GM12878 (cell line): ENCODE measurements at regions not wholly inside any gene's neighbourhood (a gene's known extent, or its start where the extent isn't known, plus 50 kb on each side); places are given as distances from the start of the nearest gene placed in this dataset.

ENCODE experiments used
- ATAC-seq: fragments of 200-7000 bp; cut with Tn5 transposase; 3 replicates; pipeline ENCODE4 v1.9.1; 2020; ENCODE audit warnings: mild to moderate bottlenecking, moderate library complexity
- BruUV-seq: library from RNA; stranded (reverse); fragments of 400-500 nt; replicated peaks from 2 replicates; lab custom pipeline; 2021; lab: Mats Ljungman, UMichigan
- CTCF ChIA-PET: fragments of 300-600 bp; sonication (Branson Sonifier 250); formaldehyde crosslinking; extraction: SDS; loops from one replicate; lab custom pipeline; 2021; ENCODE audit warnings: inconsistent platforms; lab: Yijun Ruan, JAX
- POLR2A ChIA-PET: fragments of 350-600 bp; formaldehyde crosslinking; extraction: SDS; loops from one replicate; lab custom pipeline; 2021; ENCODE audit warnings: inconsistent platforms; lab: Charles Lee
- RAD21 ChIA-PET: fragments of 300-600 bp; sonication (Branson Sonifier 250); formaldehyde crosslinking; loops from one replicate; lab custom pipeline; 2023; ENCODE audit warnings: antibody characterized with exemption; ENCODE audit not compliant: unreplicated experiment; lab: Charles Lee
- SMC1A ChIA-PET: fragments of 300-600 bp; sonication (Branson Sonifier 250); formaldehyde crosslinking; loops from one replicate; lab custom pipeline; 2023; ENCODE audit not compliant: unreplicated experiment, uncharacterized antibody; lab: Charles Lee
- DNase-seq: peaks from one replicate; pipeline ENCODE4 v3.0.0-alpha.2; 2011; ENCODE audit warnings: low read depth, low spot score
- FAIRE-seq: peaks from 3 replicates; lab custom pipeline; 2011; peaks lifted over from hg19 to GRCh38; lab: Jason Lieb, UNC
- H2AFZ ChIP-seq: 2 replicates; pipeline ENCODE4 v1.6.0; 2011; ENCODE audit warnings: low read depth, low read length, control low read depth; ENCODE audit not compliant: control insufficient read depth
- H3K27ac ChIP-seq: 2 replicates; pipeline ENCODE4 v1.5.1; 2011; ENCODE audit warnings: control low read depth; ENCODE audit not compliant: control insufficient read depth, insufficient read depth
- H3K27me3 ChIP-seq, 2 experiments: replicated peaks in 1 of 2; 2 replicates each; pipeline versions ENCODE4 v1.6.0 to v1.6.1; 2011; ENCODE audit warnings: low read length in 1 of 2; ENCODE audit not compliant: control insufficient read depth in 2 of 2, insufficient read depth in 2 of 2
- H3K36me3 ChIP-seq, 2 experiments: 2 replicates each; pipeline ENCODE4 v1.5.1; 2011; ENCODE audit warnings: low read length in 1 of 2; ENCODE audit not compliant: control insufficient read depth in 2 of 2, insufficient read depth in 2 of 2
- H3K4me1 ChIP-seq: 2 replicates; pipeline ENCODE4 v1.6.1; 2011; ENCODE audit warnings: mild to moderate bottlenecking, low read length, moderate library complexity, mixed read lengths; ENCODE audit not compliant: control insufficient read depth, insufficient read depth
- H3K4me2 ChIP-seq: 2 replicates; pipeline ENCODE4 v1.6.0; 2011; ENCODE audit warnings: control low read depth; ENCODE audit not compliant: control insufficient read depth, insufficient read depth
- H3K4me3 ChIP-seq: fragments of 200-600 bp; sonication (generic); 2 replicates; pipeline ENCODE4 v1.5.1; 2016
- H3K79me2 ChIP-seq: 2 replicates; pipeline ENCODE4 v1.6.0; 2011; ENCODE audit warnings: low read length; ENCODE audit not compliant: control insufficient read depth, insufficient read depth
- H3K9ac ChIP-seq: 2 replicates; pipeline ENCODE4 v1.8.0; 2011; ENCODE audit warnings: low read length, control low read depth, mixed read lengths; ENCODE audit not compliant: control insufficient read depth, insufficient read depth
- H3K9me3 ChIP-seq: replicated peaks from 3 replicates; pipeline ENCODE4 v1.5.1; 2011; ENCODE audit warnings: mild to moderate bottlenecking, low read length; ENCODE audit not compliant: control insufficient read depth, insufficient read depth
- H4K20me1 ChIP-seq: 2 replicates; pipeline ENCODE4 v1.6.0; 2011; ENCODE audit not compliant: control insufficient read depth, insufficient read depth
- ATF7 ChIP-seq: fragments of 450-650 bp; IDR thresholded peaks from 2 replicates; pipeline ENCODE4 v1.6.1; 2016; ENCODE audit warnings: low read depth, mild to moderate bottlenecking
- BHLHE40 ChIP-seq, 2 experiments: fragments of 450-650 bp in 1 of 2; IDR thresholded peaks; 2 replicates each; pipeline ENCODE4 v1.6.1; 2011 to 2017; ENCODE audit warnings: low read depth in 2 of 2, borderline replicate concordance in 1 of 2, improper control_type of control experiment in 1 of 2, low read length in 1 of 2, mild to moderate bottlenecking in 1 of 2
- CBFB ChIP-seq: IDR thresholded peaks from 2 replicates; pipeline ENCODE4 v1.6.1; 2016; ENCODE audit warnings: antibody characterized with exemption, low read depth
- EZH2 ChIP-seq: IDR thresholded peaks from 2 replicates; pipeline ENCODE4 v1.6.1; 2012; ENCODE audit warnings: low read depth, mild to moderate bottlenecking, control low read depth, inconsistent platforms, low read length, borderline replicate concordance; ENCODE audit not compliant: control insufficient read depth
- GATAD2B ChIP-seq: fragments of 450-650 bp; conservative IDR thresholded peaks from 2 replicates; pipeline ENCODE4 v1.6.1; 2017; ENCODE audit warnings: low read depth, mild to moderate bottlenecking, moderate library complexity
- HDAC2 ChIP-seq: fragments of 200-600 bp; sonication (generic); IDR thresholded peaks from 2 replicates; pipeline ENCODE4 v1.6.1; 2017
- NBN ChIP-seq: fragments of 450-650 bp; IDR thresholded peaks from 2 replicates; pipeline ENCODE4 v1.6.1; 2016
- NR2C2 ChIP-seq: IDR thresholded peaks from 2 replicates; pipeline ENCODE4 v1.6.1; 2011; ENCODE audit warnings: borderline replicate concordance, low read depth; ENCODE audit not compliant: control insufficient read depth, insufficient read length
- POLR2AphosphoS5 ChIP-seq: IDR thresholded peaks from 2 replicates; pipeline ENCODE4 v1.6.1; 2011; ENCODE audit warnings: mild to moderate bottlenecking, low read length, inconsistent platforms
- RAD51 ChIP-seq: fragments of 450-650 bp; IDR thresholded peaks from 2 replicates; pipeline ENCODE4 v1.6.1; 2016; ENCODE audit warnings: moderate library complexity, mild to moderate bottlenecking, inconsistent platforms
- STAT3 ChIP-seq: IDR thresholded peaks from 2 replicates; pipeline ENCODE4 v1.6.1; 2011; ENCODE audit warnings: low read depth, low read length, improper control_type of control experiment
- TBL1XR1 ChIP-seq: IDR thresholded peaks from 2 replicates; pipeline ENCODE4 v1.6.1; 2012; ENCODE audit warnings: low read depth, low read length, improper control_type of control experiment
- WRNIP1 ChIP-seq: IDR thresholded peaks from 2 replicates; pipeline ENCODE4 v1.6.1; 2011; ENCODE audit warnings: low read depth, low read length, improper control_type of control experiment, borderline replicate concordance
- ZNF24 ChIP-seq: fragments of 450-650 bp; IDR thresholded peaks from 2 replicates; pipeline ENCODE4 v1.6.1; 2017; ENCODE audit warnings: antibody characterized with exemption, mild to moderate bottlenecking
- WGBS: methylation state at CpG from one replicate; pipeline ENCODE4 v1.1.6; 2016; ENCODE audit warnings: low lambda C conversion rate; ENCODE audit not compliant: insufficient replicate concordance, insufficient coverage; ENCODE audit errors: missing lambda C conversion rate; 5-methylcytosine and 5-hydroxymethylcytosine counted together
- in situ Hi-C: fragments of 300-500 bp; cut with MboI; formaldehyde crosslinking; loops from 9 replicates; pipeline ENCODE4 v1.14.3; 2018; ENCODE audit warnings: mixed read lengths
- intact Hi-C: fragments of 100-400 bp; cut with micrococcal nuclease; formaldehyde crosslinking; loops from one replicate; pipeline ENCODE4 v1.14.2; 2022; ENCODE audit not compliant: unreplicated experiment
- TF ChIP-seq, protein P1 (sequence below): fragments of 450-650 bp; IDR thresholded peaks from 2 replicates; pipeline ENCODE4 v1.6.1; 2018; ENCODE audit warnings: mild to moderate bottlenecking, low read depth, moderate library complexity; ENCODE audit not compliant: partially characterized antibody
- TF ChIP-seq, protein P2 (sequence below): IDR thresholded peaks from 2 replicates; pipeline ENCODE4 v1.6.1; 2011; ENCODE audit warnings: mild to moderate bottlenecking, low read depth, low read length, moderate library complexity; ENCODE audit not compliant: insufficient replicate concordance
- TF ChIP-seq, protein P3 (sequence below): fragments of 150-350 bp; IDR thresholded peaks from 2 replicates; pipeline ENCODE4 v1.6.1; 2014; ENCODE audit warnings: mild to moderate bottlenecking, low read depth, low read length

DNA sequence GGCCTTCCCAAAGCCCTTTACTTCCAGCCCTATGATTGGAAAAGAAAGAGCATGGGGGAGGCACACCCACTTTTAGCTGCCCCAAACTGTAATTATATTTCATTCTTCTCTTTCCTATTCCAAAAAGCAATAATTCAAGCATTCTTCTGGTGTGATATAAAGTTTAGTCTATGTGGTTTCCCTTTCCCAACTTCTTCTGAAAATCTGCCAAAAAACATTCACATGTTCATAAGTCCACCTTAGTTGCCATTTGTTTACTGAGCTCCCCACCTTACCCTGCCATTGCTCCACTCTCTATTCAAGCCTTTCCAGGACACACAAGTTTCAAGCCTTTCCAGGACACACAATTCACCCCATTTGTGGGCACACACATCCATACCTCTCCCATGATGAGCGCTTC, 111.6 kb upstream of the BMAL1 start:
- in situ Hi-C loops: no loop called here
- no peaks in the 10 kb centered on the region for H3K9me3 ChIP-seq
- H3K27ac ChIP-seq: no peak overlapping the region
- RAD21 ChIA-PET: no interaction called here
- no peaks in the 10 kb centered on the region for H3K36me3 ChIP-seq
- POLR2A ChIA-PET: no interaction called here
- 71% methylated on average over 1 of the region's 1 CpG for WGBS
- SMC1A ChIA-PET: interaction anchor here (1.2 kb wide), 2 partner anchors 9 to 200 kb away, joined by 3 read pairs; no protein-coding TSS in a partner anchor
- DNase-seq (no peak), ATAC-seq (no peak), FAIRE-seq (no peak)
- no peak overlapping the region for H3K4me2 ChIP-seq
- no peaks in the 10 kb centered on the region for H4K20me1 ChIP-seq
- H3K27me3 ChIP-seq: peaks cover 0 to 2% of the 10 kb centered on the region in 2 experiments; a peak in 1 of 4 replicates
- H3K79me2 ChIP-seq: no peaks in the 10 kb centered on the region
- no peak overlapping the region for H3K9ac ChIP-seq
- H3K4me1 ChIP-seq: no peaks in the 10 kb centered on the region
- TF ChIP-seq TBL1XR1 (no peak), ZNF24 (no peak), RAD51 (no peak), GATAD2B (no peak), NR2C2 (no peak), WRNIP1 (no peak), NBN (no peak), POLR2AphosphoS5 (no peak), CBFB (no peak), ATF7 (no peak), EZH2 (no peak), HDAC2 (no peak), STAT3 (no peak), BHLHE40 (IDR thresholded peaks at IDR 0.05; ENCODE audit: borderline replicate concordance in 1 of 2, low read depth in 2 of 2, low read length in 1 of 2) (no peak)
- TF ChIP-seq, protein P1, sequence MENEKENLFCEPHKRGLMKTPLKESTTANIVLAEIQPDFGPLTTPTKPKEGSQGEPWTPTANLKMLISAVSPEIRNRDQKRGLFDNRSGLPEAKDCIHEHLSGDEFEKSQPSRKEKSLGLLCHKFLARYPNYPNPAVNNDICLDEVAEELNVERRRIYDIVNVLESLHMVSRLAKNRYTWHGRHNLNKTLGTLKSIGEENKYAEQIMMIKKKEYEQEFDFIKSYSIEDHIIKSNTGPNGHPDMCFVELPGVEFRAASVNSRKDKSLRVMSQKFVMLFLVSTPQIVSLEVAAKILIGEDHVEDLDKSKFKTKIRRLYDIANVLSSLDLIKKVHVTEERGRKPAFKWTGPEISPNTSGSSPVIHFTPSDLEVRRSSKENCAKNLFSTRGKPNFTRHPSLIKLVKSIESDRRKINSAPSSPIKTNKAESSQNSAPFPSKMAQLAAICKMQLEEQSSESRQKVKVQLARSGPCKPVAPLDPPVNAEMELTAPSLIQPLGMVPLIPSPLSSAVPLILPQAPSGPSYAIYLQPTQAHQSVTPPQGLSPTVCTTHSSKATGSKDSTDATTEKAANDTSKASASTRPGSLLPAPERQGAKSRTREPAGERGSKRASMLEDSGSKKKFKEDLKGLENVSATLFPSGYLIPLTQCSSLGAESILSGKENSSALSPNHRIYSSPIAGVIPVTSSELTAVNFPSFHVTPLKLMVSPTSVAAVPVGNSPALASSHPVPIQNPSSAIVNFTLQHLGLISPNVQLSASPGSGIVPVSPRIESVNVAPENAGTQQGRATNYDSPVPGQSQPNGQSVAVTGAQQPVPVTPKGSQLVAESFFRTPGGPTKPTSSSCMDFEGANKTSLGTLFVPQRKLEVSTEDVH: no peak
- TF ChIP-seq, protein P2, sequence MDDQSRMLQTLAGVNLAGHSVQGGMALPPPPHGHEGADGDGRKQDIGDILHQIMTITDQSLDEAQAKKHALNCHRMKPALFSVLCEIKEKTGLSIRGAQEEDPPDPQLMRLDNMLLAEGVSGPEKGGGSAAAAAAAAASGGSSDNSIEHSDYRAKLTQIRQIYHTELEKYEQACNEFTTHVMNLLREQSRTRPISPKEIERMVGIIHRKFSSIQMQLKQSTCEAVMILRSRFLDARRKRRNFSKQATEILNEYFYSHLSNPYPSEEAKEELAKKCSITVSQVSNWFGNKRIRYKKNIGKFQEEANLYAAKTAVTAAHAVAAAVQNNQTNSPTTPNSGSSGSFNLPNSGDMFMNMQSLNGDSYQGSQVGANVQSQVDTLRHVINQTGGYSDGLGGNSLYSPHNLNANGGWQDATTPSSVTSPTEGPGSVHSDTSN: no peak
- TF ChIP-seq, protein P3, sequence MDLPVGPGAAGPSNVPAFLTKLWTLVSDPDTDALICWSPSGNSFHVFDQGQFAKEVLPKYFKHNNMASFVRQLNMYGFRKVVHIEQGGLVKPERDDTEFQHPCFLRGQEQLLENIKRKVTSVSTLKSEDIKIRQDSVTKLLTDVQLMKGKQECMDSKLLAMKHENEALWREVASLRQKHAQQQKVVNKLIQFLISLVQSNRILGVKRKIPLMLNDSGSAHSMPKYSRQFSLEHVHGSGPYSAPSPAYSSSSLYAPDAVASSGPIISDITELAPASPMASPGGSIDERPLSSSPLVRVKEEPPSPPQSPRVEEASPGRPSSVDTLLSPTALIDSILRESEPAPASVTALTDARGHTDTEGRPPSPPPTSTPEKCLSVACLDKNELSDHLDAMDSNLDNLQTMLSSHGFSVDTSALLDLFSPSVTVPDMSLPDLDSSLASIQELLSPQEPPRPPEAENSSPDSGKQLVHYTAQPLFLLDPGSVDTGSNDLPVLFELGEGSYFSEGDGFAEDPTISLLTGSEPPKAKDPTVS: no peak
- intact Hi-C loops: loop anchor here (5.0 kb wide), 1 partner anchor 204 kb away; no protein-coding TSS in a partner anchor
- no peak overlapping the region for H2AFZ ChIP-seq
- no peak overlapping the region for H3K4me3 ChIP-seq
- BruUV-seq: no TSS peak
- CTCF ChIA-PET: interaction anchor here (0.9 kb wide), 1 partner anchor 14 kb away, joined by 3 read pairs; no protein-coding TSS in a partner anchor
